Liver (tissue), 3 donors: ENCODE measurements at regions not wholly inside any gene's neighbourhood (a gene's known extent, or its start where the extent isn't known, plus 50 kb on each side); places are given as distances from the start of the nearest gene placed in this dataset.

Experiments used
- SP1 ChIP-seq: IDR thresholded peaks from 2 replicates; pipeline ENCODE4 v1.6.1; 2018; ENCODE audit warnings: antibody characterized with exemption, mild to moderate bottlenecking
- TF ChIP-seq, protein P1 (sequence below): fragments of 150-350 bp; IDR thresholded peaks from 2 replicates; pipeline ENCODE4 v1.5.1; 2017; ENCODE audit warnings: improper control_type of control experiment, low read depth, low read length; ENCODE audit not compliant: missing input control
- TF ChIP-seq, protein P2 (sequence below): IDR thresholded peaks from 2 replicates; pipeline ENCODE4 v1.6.1; 2016; ENCODE audit warnings: antibody characterized with exemption, mild to moderate bottlenecking
- donor health status: healthy.
- donor health status: healthy.

DNA sequence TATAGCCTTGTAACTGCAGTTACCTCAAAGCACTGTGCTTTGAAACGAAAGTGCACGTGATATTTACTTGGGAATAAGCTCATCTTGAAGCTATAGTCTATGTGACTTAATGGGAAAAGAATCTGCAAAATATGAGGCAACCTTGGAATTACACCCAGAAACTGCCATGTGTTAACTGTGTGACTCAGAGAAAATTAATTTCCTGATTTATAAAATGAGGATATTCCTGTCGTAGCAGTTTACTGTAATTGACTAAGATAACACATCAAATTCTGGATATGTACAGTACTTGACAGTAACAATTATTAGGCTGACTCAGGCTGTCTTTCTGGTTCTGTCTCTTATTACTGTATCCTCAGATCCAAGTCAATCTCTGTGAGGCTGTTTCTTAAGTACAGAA lies 1079.9 kb upstream of the ACO1 start:
- TF ChIP-seq, protein P1, sequence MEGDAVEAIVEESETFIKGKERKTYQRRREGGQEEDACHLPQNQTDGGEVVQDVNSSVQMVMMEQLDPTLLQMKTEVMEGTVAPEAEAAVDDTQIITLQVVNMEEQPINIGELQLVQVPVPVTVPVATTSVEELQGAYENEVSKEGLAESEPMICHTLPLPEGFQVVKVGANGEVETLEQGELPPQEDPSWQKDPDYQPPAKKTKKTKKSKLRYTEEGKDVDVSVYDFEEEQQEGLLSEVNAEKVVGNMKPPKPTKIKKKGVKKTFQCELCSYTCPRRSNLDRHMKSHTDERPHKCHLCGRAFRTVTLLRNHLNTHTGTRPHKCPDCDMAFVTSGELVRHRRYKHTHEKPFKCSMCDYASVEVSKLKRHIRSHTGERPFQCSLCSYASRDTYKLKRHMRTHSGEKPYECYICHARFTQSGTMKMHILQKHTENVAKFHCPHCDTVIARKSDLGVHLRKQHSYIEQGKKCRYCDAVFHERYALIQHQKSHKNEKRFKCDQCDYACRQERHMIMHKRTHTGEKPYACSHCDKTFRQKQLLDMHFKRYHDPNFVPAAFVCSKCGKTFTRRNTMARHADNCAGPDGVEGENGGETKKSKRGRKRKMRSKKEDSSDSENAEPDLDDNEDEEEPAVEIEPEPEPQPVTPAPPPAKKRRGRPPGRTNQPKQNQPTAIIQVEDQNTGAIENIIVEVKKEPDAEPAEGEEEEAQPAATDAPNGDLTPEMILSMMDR = no peak
- TF ChIP-seq, protein P2, sequence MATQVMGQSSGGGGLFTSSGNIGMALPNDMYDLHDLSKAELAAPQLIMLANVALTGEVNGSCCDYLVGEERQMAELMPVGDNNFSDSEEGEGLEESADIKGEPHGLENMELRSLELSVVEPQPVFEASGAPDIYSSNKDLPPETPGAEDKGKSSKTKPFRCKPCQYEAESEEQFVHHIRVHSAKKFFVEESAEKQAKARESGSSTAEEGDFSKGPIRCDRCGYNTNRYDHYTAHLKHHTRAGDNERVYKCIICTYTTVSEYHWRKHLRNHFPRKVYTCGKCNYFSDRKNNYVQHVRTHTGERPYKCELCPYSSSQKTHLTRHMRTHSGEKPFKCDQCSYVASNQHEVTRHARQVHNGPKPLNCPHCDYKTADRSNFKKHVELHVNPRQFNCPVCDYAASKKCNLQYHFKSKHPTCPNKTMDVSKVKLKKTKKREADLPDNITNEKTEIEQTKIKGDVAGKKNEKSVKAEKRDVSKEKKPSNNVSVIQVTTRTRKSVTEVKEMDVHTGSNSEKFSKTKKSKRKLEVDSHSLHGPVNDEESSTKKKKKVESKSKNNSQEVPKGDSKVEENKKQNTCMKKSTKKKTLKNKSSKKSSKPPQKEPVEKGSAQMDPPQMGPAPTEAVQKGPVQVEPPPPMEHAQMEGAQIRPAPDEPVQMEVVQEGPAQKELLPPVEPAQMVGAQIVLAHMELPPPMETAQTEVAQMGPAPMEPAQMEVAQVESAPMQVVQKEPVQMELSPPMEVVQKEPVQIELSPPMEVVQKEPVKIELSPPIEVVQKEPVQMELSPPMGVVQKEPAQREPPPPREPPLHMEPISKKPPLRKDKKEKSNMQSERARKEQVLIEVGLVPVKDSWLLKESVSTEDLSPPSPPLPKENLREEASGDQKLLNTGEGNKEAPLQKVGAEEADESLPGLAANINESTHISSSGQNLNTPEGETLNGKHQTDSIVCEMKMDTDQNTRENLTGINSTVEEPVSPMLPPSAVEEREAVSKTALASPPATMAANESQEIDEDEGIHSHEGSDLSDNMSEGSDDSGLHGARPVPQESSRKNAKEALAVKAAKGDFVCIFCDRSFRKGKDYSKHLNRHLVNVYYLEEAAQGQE = no peak
- no peak for TF ChIP-seq SP1
